Lower leg skin (tissue), 3 donors: ENCODE measurements at regions not wholly inside any gene's neighbourhood (a gene's known extent, or its start where the extent isn't known, plus 50 kb on each side); places are given as distances from the start of the nearest gene placed in this dataset.

Source experiments
- POLR2A ChIP-seq, 2 donors: fragments of 450-650 bp; IDR thresholded peaks; one replicate each; pipeline ENCODE4 v1.6.1; 2016 to 2017; ENCODE audit warnings: antibody characterized with exemption in 2 of 2, mild to moderate bottlenecking in 1 of 2, moderate library complexity in 1 of 2
- TF ChIP-seq, protein P1 (sequence below), 3 donors: fragments of 450-650 bp; IDR thresholded peaks; one replicate each; pipeline ENCODE4 v1.5.1; 2016; ENCODE audit warnings: antibody characterized with exemption in 3 of 3, mild to moderate bottlenecking in 3 of 3, moderate library complexity in 2 of 3

DNA sequence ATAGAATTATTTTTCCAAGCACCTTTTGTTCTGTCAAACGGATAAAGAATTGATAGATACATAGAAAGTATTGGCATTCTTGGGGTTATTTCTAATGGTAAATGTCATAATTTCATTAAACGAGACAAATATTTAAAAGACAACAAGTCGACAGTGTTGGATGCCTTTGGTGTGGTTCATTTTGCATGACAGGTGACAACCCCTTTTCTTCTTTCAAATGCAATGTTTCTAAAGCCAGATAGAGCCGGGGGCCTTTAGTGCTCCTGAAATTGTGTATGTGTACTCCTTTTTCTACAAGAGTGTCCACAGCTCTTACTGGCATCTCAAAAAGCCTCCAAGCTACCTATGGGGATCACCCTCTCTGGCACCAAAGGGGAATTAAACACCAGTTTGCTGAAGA is 350.8 kb upstream of the ID2 start:
- no peak for TF ChIP-seq POLR2A (IDR thresholded peaks at IDR 0.05)
- TF ChIP-seq, protein P1, sequence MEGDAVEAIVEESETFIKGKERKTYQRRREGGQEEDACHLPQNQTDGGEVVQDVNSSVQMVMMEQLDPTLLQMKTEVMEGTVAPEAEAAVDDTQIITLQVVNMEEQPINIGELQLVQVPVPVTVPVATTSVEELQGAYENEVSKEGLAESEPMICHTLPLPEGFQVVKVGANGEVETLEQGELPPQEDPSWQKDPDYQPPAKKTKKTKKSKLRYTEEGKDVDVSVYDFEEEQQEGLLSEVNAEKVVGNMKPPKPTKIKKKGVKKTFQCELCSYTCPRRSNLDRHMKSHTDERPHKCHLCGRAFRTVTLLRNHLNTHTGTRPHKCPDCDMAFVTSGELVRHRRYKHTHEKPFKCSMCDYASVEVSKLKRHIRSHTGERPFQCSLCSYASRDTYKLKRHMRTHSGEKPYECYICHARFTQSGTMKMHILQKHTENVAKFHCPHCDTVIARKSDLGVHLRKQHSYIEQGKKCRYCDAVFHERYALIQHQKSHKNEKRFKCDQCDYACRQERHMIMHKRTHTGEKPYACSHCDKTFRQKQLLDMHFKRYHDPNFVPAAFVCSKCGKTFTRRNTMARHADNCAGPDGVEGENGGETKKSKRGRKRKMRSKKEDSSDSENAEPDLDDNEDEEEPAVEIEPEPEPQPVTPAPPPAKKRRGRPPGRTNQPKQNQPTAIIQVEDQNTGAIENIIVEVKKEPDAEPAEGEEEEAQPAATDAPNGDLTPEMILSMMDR (IDR thresholded peaks at IDR 0.05) = no peak
